Lower leg skin (tissue), 3 donors: ENCODE measurements at regions not wholly inside any gene's neighbourhood (a gene's known extent, or its start where the extent isn't known, plus 50 kb on each side); places are given as distances from the start of the nearest gene placed in this dataset.

Experiments
- POLR2A ChIP-seq, 2 donors: fragments of 450-650 bp; IDR thresholded peaks; one replicate each; pipeline ENCODE4 v1.6.1; 2016 to 2017; ENCODE audit warnings: antibody characterized with exemption in 2 of 2, mild to moderate bottlenecking in 1 of 2, moderate library complexity in 1 of 2
- TF ChIP-seq, protein P1 (sequence below), 3 donors: fragments of 450-650 bp; IDR thresholded peaks; one replicate each; pipeline ENCODE4 v1.5.1; 2016; ENCODE audit warnings: antibody characterized with exemption in 3 of 3, mild to moderate bottlenecking in 3 of 3, moderate library complexity in 2 of 3

DNA sequence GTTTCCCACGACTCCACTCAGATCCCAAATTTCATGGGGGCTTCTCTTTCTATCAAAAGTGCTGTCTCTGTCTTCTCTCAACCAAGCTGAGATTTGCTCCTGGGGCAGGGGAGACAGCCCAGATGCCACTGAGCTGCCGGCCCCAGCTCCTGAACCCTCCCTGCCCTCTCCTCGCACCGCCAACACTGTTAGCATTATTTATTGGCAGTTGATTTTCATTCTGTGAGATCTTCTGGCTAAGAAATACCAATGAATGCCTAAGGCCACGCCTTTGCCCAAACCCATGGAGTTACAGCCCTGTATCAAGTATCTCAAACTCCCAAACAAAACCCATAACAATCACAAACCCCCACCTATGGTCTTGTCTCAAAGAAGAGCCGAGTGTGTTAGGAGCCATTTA is 153.0 kb upstream of the TWIST2 start:
- TF ChIP-seq, protein P1, sequence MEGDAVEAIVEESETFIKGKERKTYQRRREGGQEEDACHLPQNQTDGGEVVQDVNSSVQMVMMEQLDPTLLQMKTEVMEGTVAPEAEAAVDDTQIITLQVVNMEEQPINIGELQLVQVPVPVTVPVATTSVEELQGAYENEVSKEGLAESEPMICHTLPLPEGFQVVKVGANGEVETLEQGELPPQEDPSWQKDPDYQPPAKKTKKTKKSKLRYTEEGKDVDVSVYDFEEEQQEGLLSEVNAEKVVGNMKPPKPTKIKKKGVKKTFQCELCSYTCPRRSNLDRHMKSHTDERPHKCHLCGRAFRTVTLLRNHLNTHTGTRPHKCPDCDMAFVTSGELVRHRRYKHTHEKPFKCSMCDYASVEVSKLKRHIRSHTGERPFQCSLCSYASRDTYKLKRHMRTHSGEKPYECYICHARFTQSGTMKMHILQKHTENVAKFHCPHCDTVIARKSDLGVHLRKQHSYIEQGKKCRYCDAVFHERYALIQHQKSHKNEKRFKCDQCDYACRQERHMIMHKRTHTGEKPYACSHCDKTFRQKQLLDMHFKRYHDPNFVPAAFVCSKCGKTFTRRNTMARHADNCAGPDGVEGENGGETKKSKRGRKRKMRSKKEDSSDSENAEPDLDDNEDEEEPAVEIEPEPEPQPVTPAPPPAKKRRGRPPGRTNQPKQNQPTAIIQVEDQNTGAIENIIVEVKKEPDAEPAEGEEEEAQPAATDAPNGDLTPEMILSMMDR (IDR thresholded peaks at IDR 0.05), result no peak
- no peak for TF ChIP-seq POLR2A (IDR thresholded peaks at IDR 0.05)
